Progenitor cell of endocrine pancreas (in vitro differentiated cells): ENCODE measurements at regions not wholly inside any gene's neighbourhood (a gene's known extent, or its start where the extent isn't known, plus 50 kb on each side); places are given as distances from the start of the nearest gene placed in this dataset.

ENCODE experiments used
- DNase-seq: peaks from one replicate; pipeline ENCODE4 v3.0.0; 2021; ENCODE audit warnings: low spot score; ENCODE audit not compliant: unreplicated experiment
- H3K27ac Mint-ChIP-seq: 2 replicates; pipeline ENCODE4 v1.8.0; 2021; ENCODE audit warnings: mild to moderate bottlenecking, moderate library complexity, mixed read lengths
- H3K27me3 Mint-ChIP-seq: 2 replicates; pipeline ENCODE4 v1.8.0; 2021; ENCODE audit warnings: mixed read lengths
- H3K36me3 Mint-ChIP-seq: 2 replicates; pipeline ENCODE4 v1.8.0; 2022; ENCODE audit warnings: mixed read lengths; ENCODE audit not compliant: insufficient read depth
- H3K4me1 Mint-ChIP-seq: 2 replicates; pipeline ENCODE4 v1.8.0; 2021; ENCODE audit warnings: low read depth, mixed read lengths
- H3K4me3 Mint-ChIP-seq: 2 replicates; pipeline ENCODE4 v1.8.0; 2021; ENCODE audit warnings: low read depth, mild to moderate bottlenecking, moderate library complexity, mixed read lengths
- H3K9me3 Mint-ChIP-seq: 2 replicates; pipeline ENCODE4 v1.8.0; 2021; ENCODE audit warnings: low read depth, mixed read lengths
- CTCF ChIP-seq: fragments of 200-600 bp; sonication (generic); IDR thresholded peaks from one replicate; pipeline ENCODE4 v1.5.0; 2021; ENCODE audit warnings: antibody characterized with exemption, mild to moderate bottlenecking; ENCODE audit not compliant: unreplicated experiment

- no peak for DNase-seq
- Mint-ChIP-seq H3K27ac (no peak overlapping the region), H3K9me3 (no peaks in the 10 kb centered on the region), H3K4me1 (peaks cover 5% of the 10 kb centered on the region), H3K27me3 (peaks cover 19% of the 10 kb centered on the region), H3K36me3 (no peaks in the 10 kb centered on the region), H3K4me3 (no peak overlapping the region)
- no peak for TF ChIP-seq CTCF
Observed at GRCh38 chr20:4087923-4088322, 60.7 kb upstream of the SMOX start.

- H3K4me3 Mint-ChIP-seq, result no peak overlapping the region
- H3K27ac Mint-ChIP-seq, result no peak overlapping the region
- H3K27me3 Mint-ChIP-seq, result peaks cover 19% of the 10 kb centered on the region
- DNase-seq, result no peak
- no peak for TF ChIP-seq CTCF
- H3K36me3 Mint-ChIP-seq, result no peaks in the 10 kb centered on the region
- peaks cover 10% of the 10 kb centered on the region for H3K4me1 Mint-ChIP-seq
- H3K9me3 Mint-ChIP-seq, result no peaks in the 10 kb centered on the region
Observed at GRCh38 chr20:4086771-4087687, 61.6 kb upstream of the SMOX start.

GRCh38 chr20:4084721-4085120 lies 63.9 kb upstream of the SMOX start:
- TF ChIP-seq CTCF, result no peak
- no peak for DNase-seq
- peaks cover 8% of the 10 kb centered on the region for H3K4me1 Mint-ChIP-seq
- H3K4me3 Mint-ChIP-seq, result peak overlapping the region; percentile 9
- H3K36me3 Mint-ChIP-seq, result no peaks in the 10 kb centered on the region
- peaks cover 19% of the 10 kb centered on the region for H3K27me3 Mint-ChIP-seq
- H3K27ac Mint-ChIP-seq, result no peak overlapping the region
- peaks cover 4% of the 10 kb centered on the region for H3K9me3 Mint-ChIP-seq

DNA sequence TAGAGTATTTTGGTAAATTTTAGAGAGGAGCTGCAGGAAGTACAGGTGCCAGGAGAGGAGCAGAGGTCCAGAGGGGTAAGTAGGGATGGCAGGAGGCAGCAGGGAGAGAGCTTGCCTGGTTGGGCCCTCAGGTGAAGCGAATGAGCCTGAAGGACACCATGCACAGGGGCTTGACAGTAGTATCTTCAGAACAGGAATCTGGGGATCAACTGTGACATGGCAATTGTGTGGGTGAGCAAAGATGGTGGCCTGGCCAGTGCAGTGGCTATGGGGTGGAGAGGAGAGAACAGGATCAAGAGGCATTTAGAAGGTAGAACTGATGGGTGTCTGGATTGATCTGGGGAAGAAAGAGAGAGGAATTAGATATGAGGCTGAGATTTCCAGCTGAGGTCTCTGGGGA lies 64.5 kb upstream of the SMOX start:
- TF ChIP-seq CTCF, result no peak
- peaks cover 4% of the 10 kb centered on the region for H3K9me3 Mint-ChIP-seq
- H3K4me3 Mint-ChIP-seq, result no peak overlapping the region
- H3K27me3 Mint-ChIP-seq, result peaks cover 19% of the 10 kb centered on the region
- DNase-seq, result no peak
- H3K27ac Mint-ChIP-seq, result no peak overlapping the region
- H3K36me3 Mint-ChIP-seq, result no peaks in the 10 kb centered on the region
- H3K4me1 Mint-ChIP-seq, result peaks cover 8% of the 10 kb centered on the region

GRCh38 chr20:4083098-4083865 lies 65.3 kb upstream of the SMOX start:
- TF ChIP-seq CTCF, result no peak
- no peak for DNase-seq
- peaks cover 8% of the 10 kb centered on the region for H3K4me1 Mint-ChIP-seq
- peaks cover 19% of the 10 kb centered on the region for H3K27me3 Mint-ChIP-seq
- no peaks in the 10 kb centered on the region for H3K36me3 Mint-ChIP-seq
- no peak overlapping the region for H3K4me3 Mint-ChIP-seq
- peaks cover 4% of the 10 kb centered on the region for H3K9me3 Mint-ChIP-seq
- no peak overlapping the region for H3K27ac Mint-ChIP-seq
